ENCODE measurements at regions not wholly inside any gene's neighbourhood (a gene's known extent, or its start where the extent isn't known, plus 50 kb on each side); places are given as distances from the start of the nearest gene placed in this dataset.

GRCh38 chr16:85316944-85317343, 204.7 kb upstream of the CIBAR2 start:
- Histone ChIP-seq H3K4me3 (ENCODE audit: low read length) (no peak overlapping the region), H3K9me2 (replicated peaks; ENCODE audit: control insufficient read depth, low read length) (no peaks in the 10 kb centered on the region), H3K4me2 (ENCODE audit: low read length) (no peak overlapping the region), H4K20me1 (ENCODE audit: control insufficient read depth, insufficient read depth, low read depth, low read length) (no peaks in the 10 kb centered on the region), H3K4me1 (ENCODE audit: control insufficient read depth, low read length) (peaks cover 31% of the 10 kb centered on the region), H3K27me3 (ENCODE audit: control insufficient read depth, low read length) (no peaks in the 10 kb centered on the region), H3K9me3 (ENCODE audit: control insufficient read depth, insufficient read depth, low read length) (no peaks in the 10 kb centered on the region), H3K36me3 (ENCODE audit: control insufficient read depth, low read length) (no peaks in the 10 kb centered on the region), H3F3A (ENCODE audit: control insufficient read depth, insufficient read depth) (no peaks in the 10 kb centered on the region), H3K27ac (ENCODE audit: low read depth, low read length) (no peak overlapping the region), H3K79me2 (ENCODE audit: control insufficient read depth, low read length) (no peaks in the 10 kb centered on the region)
- TF ChIP-seq EZH2phosphoT487 (IDR thresholded peaks at IDR 0.05; ENCODE audit: borderline replicate concordance, low read length) (no peak), CTCF (IDR thresholded peaks at IDR 0.05; ENCODE audit: low read depth, low read length, poor library complexity, severe bottlenecking) (no peak)

GRCh38 chr16:85317704-85318103, 205.4 kb upstream of the CIBAR2 start:
- Histone ChIP-seq H3F3A (ENCODE audit: control insufficient read depth, insufficient read depth) (no peaks in the 10 kb centered on the region), H3K4me3 (ENCODE audit: low read length) (no peak overlapping the region), H3K9me2 (replicated peaks; ENCODE audit: control insufficient read depth, low read length) (no peaks in the 10 kb centered on the region), H3K4me2 (ENCODE audit: low read length) (no peak overlapping the region), H3K36me3 (ENCODE audit: control insufficient read depth, low read length) (no peaks in the 10 kb centered on the region), H3K4me1 (ENCODE audit: control insufficient read depth, low read length) (peaks cover 24% of the 10 kb centered on the region), H3K27me3 (ENCODE audit: control insufficient read depth, low read length) (no peaks in the 10 kb centered on the region), H3K9me3 (ENCODE audit: control insufficient read depth, insufficient read depth, low read length) (no peaks in the 10 kb centered on the region), H3K27ac (ENCODE audit: low read depth, low read length) (no peak overlapping the region), H3K79me2 (ENCODE audit: control insufficient read depth, low read length) (no peaks in the 10 kb centered on the region), H4K20me1 (ENCODE audit: control insufficient read depth, insufficient read depth, low read depth, low read length) (no peaks in the 10 kb centered on the region)
- TF ChIP-seq EZH2phosphoT487 (IDR thresholded peaks at IDR 0.05; ENCODE audit: borderline replicate concordance, low read length), result no peak
- TF ChIP-seq CTCF (IDR thresholded peaks at IDR 0.05; ENCODE audit: low read depth, low read length, poor library complexity, severe bottlenecking), result no peak

GRCh38 chr16:85319208-85319983, 207.1 kb upstream of the CIBAR2 start:
- TF ChIP-seq CTCF (IDR thresholded peaks at IDR 0.05; ENCODE audit: low read depth, low read length, poor library complexity, severe bottlenecking) (no peak), EZH2phosphoT487 (IDR thresholded peaks at IDR 0.05; ENCODE audit: borderline replicate concordance, low read length) (no peak)
- no peaks in the 10 kb centered on the region for H3F3A ChIP-seq (ENCODE audit: control insufficient read depth, insufficient read depth)
- H4K20me1 ChIP-seq (ENCODE audit: control insufficient read depth, insufficient read depth, low read depth, low read length), result no peaks in the 10 kb centered on the region
- H3K9me3 ChIP-seq (ENCODE audit: control insufficient read depth, insufficient read depth, low read length), result no peaks in the 10 kb centered on the region
- H3K4me2 ChIP-seq (ENCODE audit: low read length), result no peak overlapping the region
- no peaks in the 10 kb centered on the region for H3K36me3 ChIP-seq (ENCODE audit: control insufficient read depth, low read length)
- H3K4me1 ChIP-seq (ENCODE audit: control insufficient read depth, low read length), result peaks cover 7% of the 10 kb centered on the region
- H3K27ac ChIP-seq (ENCODE audit: low read depth, low read length), result no peak overlapping the region
- no peaks in the 10 kb centered on the region for H3K79me2 ChIP-seq (ENCODE audit: control insufficient read depth, low read length)
- no peak overlapping the region for H3K4me3 ChIP-seq (ENCODE audit: low read length)
- H3K9me2 ChIP-seq (replicated peaks; ENCODE audit: control insufficient read depth, low read length), result no peaks in the 10 kb centered on the region
- H3K27me3 ChIP-seq (ENCODE audit: control insufficient read depth, low read length), result no peaks in the 10 kb centered on the region
